Skeletal muscle tissue (tissue), 3 donors: ENCODE measurements at regions not wholly inside any gene's neighbourhood (a gene's known extent, or its start where the extent isn't known, plus 50 kb on each side); places are given as distances from the start of the nearest gene placed in this dataset.

Source experiments
- H3K27ac ChIP-seq: one replicate; pipeline ENCODE4 v1.7.0; 2013; ENCODE audit warnings: mild to moderate bottlenecking, low read depth, low read length, inconsistent platforms
- H3K27me3 ChIP-seq, 3 donors: one replicate each; pipeline ENCODE4 v1.7.0; 2013; ENCODE audit warnings: low read length in 3 of 3; ENCODE audit not compliant: control insufficient read depth in 3 of 3, insufficient read depth in 3 of 3
- H3K36me3 ChIP-seq, 3 donors: one replicate each; pipeline ENCODE4 v1.7.0; 2013; ENCODE audit warnings: low read length in 3 of 3; ENCODE audit not compliant: control insufficient read depth in 3 of 3, insufficient read depth in 3 of 3
- H3K4me1 ChIP-seq, 3 donors: one replicate each; pipeline ENCODE4 v1.7.0; 2013; ENCODE audit warnings: low read length in 3 of 3, mild to moderate bottlenecking in 3 of 3; ENCODE audit not compliant: control insufficient read depth in 3 of 3, insufficient read depth in 3 of 3
- H3K4me3 ChIP-seq, 3 donors: one replicate each; pipeline ENCODE4 v1.7.0; 2013; ENCODE audit warnings: low read length in 3 of 3
- H3K9ac ChIP-seq, 3 donors: one replicate each; pipeline ENCODE4 v1.7.0; 2013; ENCODE audit warnings: low read length in 3 of 3, mild to moderate bottlenecking in 3 of 3, moderate library complexity in 2 of 3, low read depth in 1 of 3
- H3K9me3 ChIP-seq, 3 donors: one replicate each; pipeline ENCODE4 v1.7.0; 2013; ENCODE audit warnings: low read length in 3 of 3; ENCODE audit not compliant: control insufficient read depth in 3 of 3
- donor health status: Osteomylitis.

DNA sequence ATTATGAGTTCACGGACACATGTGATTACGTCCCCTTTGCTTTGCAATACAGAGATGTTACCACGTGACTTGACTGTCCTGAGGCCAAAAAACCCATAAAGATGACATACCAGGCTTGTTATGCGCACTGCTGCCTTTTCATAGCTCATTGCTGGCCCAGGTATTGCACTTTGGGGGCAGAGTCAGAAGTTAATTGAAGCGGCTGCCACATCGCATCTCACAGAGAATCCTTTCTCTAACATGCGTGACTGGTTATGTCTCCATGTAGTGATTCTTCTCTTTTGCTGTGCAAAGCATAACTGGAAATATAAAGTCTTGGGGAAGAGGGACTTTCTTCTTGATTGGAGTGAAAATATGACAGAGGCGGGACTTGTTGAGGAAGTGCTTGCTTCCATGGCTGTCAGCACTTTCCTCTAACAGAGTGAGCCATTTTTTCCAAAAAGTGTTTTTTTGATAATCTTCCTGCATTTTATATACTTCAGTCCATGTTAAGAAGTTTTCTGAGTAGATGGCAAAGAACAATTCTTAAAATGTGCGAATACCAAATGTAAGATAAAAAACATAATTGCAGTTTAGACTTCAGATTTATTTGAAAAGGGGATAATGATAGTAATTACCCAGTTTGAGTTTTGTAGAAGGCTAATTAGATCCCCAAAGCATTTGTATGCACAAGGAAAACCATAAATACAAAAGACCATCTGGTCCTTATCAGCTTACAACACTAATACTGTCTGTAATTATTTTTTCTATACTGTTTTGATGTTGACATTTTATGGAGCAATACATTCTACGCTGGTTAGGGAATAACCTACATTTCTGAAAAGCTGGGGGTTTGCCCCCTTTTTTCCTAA lies 324.6 kb upstream of the MTNR1B start:
- Histone ChIP-seq H3K4me3 (no peak overlapping the region), H3K9me3 (no peaks in the 10 kb centered on the region), H3K9ac (no peak overlapping the region), H3K36me3 (no peaks in the 10 kb centered on the region), H3K4me1 (no peaks in the 10 kb centered on the region), H3K27me3 (no peaks in the 10 kb centered on the region), H3K27ac (no peak overlapping the region)

DNA sequence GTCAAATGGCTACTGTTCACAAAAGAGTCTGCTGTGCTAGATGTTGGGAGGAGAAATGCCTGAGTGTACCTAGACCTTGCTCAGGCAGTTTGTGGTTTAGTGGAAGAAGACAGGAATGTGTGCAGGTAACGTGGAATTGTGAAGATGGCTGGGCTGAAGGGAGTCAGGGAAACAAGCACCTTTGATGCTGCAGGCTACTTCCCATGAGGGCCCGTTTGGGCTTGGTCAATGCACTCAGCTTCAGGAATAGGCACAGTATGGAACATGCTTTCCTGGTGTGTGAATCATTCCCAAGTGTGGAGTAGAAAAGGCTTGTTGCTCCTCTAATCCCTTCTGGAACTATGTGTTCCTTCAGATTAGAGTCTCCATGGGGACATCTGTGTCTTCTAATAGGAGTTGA lies 318.3 kb upstream of the MTNR1B start:
- H3K27ac ChIP-seq, result no peak overlapping the region
- H3K4me3 ChIP-seq, result no peak overlapping the region
- no peaks in the 10 kb centered on the region for H3K27me3 ChIP-seq
- no peak overlapping the region for H3K9ac ChIP-seq
- no peaks in the 10 kb centered on the region for H3K36me3 ChIP-seq
- no peaks in the 10 kb centered on the region for H3K4me1 ChIP-seq
- no peaks in the 10 kb centered on the region for H3K9me3 ChIP-seq

DNA sequence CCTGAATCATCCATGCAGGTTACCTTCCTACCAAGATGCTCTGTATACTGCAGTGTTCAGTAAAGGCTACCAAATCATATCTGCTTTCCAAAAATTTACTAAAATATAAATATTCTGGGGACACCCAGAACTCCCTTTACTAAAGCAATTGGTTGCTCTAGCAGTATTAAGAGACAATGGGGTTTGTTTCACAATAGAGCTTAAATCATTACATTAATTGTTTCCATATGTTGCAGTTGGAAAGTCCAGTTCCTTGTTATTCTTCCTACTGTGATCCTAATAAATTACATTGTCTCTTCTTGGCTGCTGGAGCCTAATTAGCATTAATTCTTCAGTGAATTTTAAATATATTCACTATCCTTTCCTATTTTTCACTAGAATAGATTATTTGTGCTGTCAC lies 316.0 kb upstream of the MTNR1B start:
- Histone ChIP-seq H3K27me3 (no peaks in the 10 kb centered on the region), H3K36me3 (no peaks in the 10 kb centered on the region), H3K27ac (no peak overlapping the region), H3K9me3 (no peaks in the 10 kb centered on the region), H3K9ac (no peak overlapping the region), H3K4me3 (no peak overlapping the region), H3K4me1 (no peaks in the 10 kb centered on the region)

DNA sequence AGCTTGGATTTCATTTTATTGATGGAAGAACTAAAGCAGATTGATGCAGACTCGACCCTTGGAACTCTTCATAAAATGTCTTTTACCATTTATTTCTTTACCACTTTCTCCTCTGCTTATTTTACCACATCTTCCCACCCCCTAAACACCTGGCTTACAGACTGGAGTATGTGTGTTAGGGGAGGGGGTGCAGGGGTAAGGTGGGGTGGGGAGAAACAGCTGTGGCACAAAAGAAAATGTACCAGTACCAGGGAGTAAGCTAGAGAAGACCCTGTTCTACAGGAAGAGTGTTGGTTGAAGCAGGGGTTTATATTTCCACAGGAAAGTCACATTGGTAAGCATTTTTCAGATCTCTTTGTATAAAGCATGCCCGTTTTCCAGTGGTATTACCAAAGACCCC lies 312.7 kb upstream of the MTNR1B start:
- no peaks in the 10 kb centered on the region for H3K27me3 ChIP-seq
- no peaks in the 10 kb centered on the region for H3K36me3 ChIP-seq
- no peaks in the 10 kb centered on the region for H3K9me3 ChIP-seq
- H3K4me1 ChIP-seq, result no peaks in the 10 kb centered on the region
- H3K9ac ChIP-seq, result no peak overlapping the region
- no peak overlapping the region for H3K4me3 ChIP-seq
- no peak overlapping the region for H3K27ac ChIP-seq

DNA sequence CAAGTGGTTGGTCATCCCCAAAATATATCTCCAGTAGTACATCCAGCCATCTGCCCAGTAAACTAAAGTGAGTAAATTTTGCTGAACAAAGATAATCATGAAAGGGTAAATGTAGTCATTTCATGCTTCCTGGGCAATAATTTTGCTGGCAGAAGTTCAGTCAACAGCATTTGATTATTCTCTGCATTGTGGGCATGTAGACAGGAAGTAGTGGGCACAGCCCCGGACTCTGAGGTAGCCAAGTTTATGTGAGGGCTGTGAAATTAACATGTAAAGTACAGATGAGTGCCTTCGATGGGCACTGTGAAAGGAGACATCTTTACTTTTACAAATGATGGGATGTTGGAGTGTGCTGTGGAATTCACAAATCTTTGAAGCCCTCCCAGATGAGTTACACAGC lies 312.2 kb upstream of the MTNR1B start:
- H3K36me3 ChIP-seq, result no peaks in the 10 kb centered on the region
- no peak overlapping the region for H3K9ac ChIP-seq

DNA sequence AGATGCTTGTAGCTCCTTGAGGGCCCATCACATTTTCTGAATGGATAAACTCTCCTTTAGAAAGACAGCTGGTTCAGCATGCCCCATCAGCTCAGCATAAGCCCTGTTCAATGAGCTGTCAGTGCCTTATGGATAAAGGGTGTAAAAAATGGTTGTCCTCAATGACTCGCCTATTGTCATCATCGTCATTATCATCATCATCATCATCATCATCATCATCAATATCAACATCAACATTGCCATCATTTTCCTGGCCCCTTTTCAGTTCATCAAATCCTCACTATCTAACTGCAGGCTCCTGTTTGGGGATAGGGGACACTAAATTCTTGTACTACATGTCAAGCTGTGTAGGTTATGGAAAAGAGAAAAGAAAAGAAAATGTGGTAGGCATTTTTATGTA lies 310.7 kb upstream of the MTNR1B start:
- no peaks in the 10 kb centered on the region for H3K36me3 ChIP-seq
- H3K27me3 ChIP-seq, result no peaks in the 10 kb centered on the region
- H3K9ac ChIP-seq, result no peak overlapping the region
- H3K4me3 ChIP-seq, result no peak overlapping the region
- no peaks in the 10 kb centered on the region for H3K9me3 ChIP-seq
- no peak overlapping the region for H3K27ac ChIP-seq
- no peaks in the 10 kb centered on the region for H3K4me1 ChIP-seq

More for the DNA sequence above, 312.2 kb upstream of the MTNR1B start:
- H3K9me3 ChIP-seq, result no peaks in the 10 kb centered on the region
- no peak overlapping the region for H3K27ac ChIP-seq
- no peaks in the 10 kb centered on the region for H3K27me3 ChIP-seq
- H3K4me1 ChIP-seq, result no peaks in the 10 kb centered on the region
- H3K4me3 ChIP-seq, result no peak overlapping the region

- H3K4me1 ChIP-seq, result no peaks in the 10 kb centered on the region
- no peak overlapping the region for H3K9ac ChIP-seq
- no peaks in the 10 kb centered on the region for H3K27me3 ChIP-seq
- no peak overlapping the region for H3K27ac ChIP-seq
- H3K36me3 ChIP-seq, result no peaks in the 10 kb centered on the region
- no peaks in the 10 kb centered on the region for H3K9me3 ChIP-seq
- no peak overlapping the region for H3K4me3 ChIP-seq
Measured at GRCh38 chr11:92659793-92660192, 309.7 kb upstream of the MTNR1B start.

DNA sequence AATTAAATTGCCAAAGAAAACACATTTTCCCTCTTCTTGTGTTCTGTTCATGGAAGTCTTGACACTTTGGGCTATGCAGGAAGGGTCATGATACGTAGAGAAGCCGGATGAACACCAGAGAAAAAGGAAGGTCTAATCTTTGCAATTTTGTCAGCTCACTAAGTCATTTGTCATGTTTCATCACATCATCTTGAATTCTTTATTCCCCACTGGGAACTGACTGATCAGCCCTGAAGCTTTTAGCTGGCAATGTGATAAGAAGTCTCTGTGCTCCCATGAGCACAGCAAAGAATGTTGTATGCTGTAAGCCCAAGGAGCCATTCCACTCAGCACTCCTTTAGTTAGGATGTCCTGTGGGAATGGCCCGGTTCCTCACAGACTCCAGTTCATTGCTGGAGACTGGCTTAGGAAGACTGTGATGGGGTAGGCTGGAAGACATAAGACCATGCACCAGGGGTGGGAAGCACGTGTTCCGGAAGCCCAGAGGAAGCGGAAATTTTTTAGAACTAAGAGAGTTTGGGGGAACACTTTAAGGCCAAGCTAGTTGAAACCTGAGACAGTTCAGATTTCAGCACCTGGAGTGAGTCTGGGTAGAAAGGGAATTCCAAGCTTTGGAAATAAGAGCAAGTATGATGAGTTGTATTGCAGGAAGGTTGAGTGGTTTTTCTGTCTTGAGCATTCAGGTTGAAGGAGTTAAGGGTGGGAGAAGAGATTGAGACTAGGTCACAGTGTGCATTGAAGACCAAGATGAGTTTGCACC lies 306.7 kb upstream of the MTNR1B start:
- Histone ChIP-seq H3K4me3 (no peak overlapping the region), H3K4me1 (no peaks in the 10 kb centered on the region), H3K9ac (no peak overlapping the region), H3K36me3 (no peaks in the 10 kb centered on the region), H3K9me3 (no peaks in the 10 kb centered on the region), H3K27me3 (no peaks in the 10 kb centered on the region), H3K27ac (no peak overlapping the region)

GRCh38 chr11:92663539-92663938 lies 305.9 kb upstream of the MTNR1B start:
- H3K4me3 ChIP-seq, result no peak overlapping the region
- no peaks in the 10 kb centered on the region for H3K36me3 ChIP-seq
- no peak overlapping the region for H3K9ac ChIP-seq
- H3K4me1 ChIP-seq, result no peaks in the 10 kb centered on the region
- no peak overlapping the region for H3K27ac ChIP-seq
- H3K27me3 ChIP-seq, result no peaks in the 10 kb centered on the region
- no peaks in the 10 kb centered on the region for H3K9me3 ChIP-seq

DNA sequence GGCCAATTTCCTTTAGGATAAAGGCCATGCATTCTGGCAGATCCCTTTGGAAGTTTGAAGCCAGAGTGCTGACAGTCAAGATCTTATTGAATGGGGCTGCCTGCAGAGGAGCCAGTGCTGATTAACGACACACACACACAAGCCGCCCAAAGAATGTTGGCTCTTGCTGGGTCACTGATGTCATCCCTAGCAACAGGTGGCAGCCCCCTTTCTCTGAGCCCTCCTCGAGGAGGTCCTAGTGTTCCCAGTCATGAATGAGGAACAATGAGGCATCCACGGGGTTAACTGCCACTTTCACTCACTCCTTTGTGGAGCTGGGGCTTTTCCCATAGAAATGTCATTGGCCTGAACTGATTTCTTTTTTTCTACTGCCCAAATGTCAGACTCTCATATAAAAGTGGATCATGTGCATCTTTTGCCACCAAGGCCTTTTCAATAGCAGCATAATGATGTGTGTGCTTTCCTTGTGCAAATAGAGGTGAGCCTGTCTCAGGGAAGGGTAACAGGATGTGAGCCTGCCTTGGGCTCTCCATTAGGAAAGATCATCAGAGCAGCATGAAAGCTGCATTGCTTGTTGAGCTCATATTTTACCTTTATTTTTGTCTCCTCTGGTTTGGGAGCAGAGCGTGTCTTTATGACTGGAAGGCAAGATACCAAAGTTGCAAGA lies 301.8 kb upstream of the MTNR1B start:
- H3K4me3 ChIP-seq, result no peak overlapping the region
- no peaks in the 10 kb centered on the region for H3K9me3 ChIP-seq
- H3K27me3 ChIP-seq, result no peaks in the 10 kb centered on the region
- H3K4me1 ChIP-seq, result no peaks in the 10 kb centered on the region
- no peaks in the 10 kb centered on the region for H3K36me3 ChIP-seq
- H3K27ac ChIP-seq, result no peak overlapping the region
- H3K9ac ChIP-seq, result no peak overlapping the region
